Uterus (tissue), 3 donors: ENCODE measurements at regions not wholly inside any gene's neighbourhood (a gene's known extent, or its start where the extent isn't known, plus 50 kb on each side); places are given as distances from the start of the nearest gene placed in this dataset.

Experiments
- DNase-seq, 2 donors: peaks; one replicate each; pipeline ENCODE4 v3.0.0-alpha.2; 2019 to 2020
- H3K27ac ChIP-seq, 2 donors: fragments of 200-600 bp; sonication (generic); 1 replicate in 1 of 2; 2 replicates in 1 of 2; pipeline ENCODE4 v1.5.1; 2016 to 2018
- H3K27me3 ChIP-seq, 2 donors: fragments of 200-600 bp; sonication (generic); one replicate each; pipeline ENCODE4 v1.5.1; 2018 to 2019; ENCODE audit warnings: control low read depth in 1 of 2
- H3K36me3 ChIP-seq, 2 donors: fragments of 200-600 bp; sonication (generic); one replicate each; pipeline ENCODE4 v1.5.1; 2019; ENCODE audit warnings: control low read depth in 1 of 2
- H3K4me1 ChIP-seq, 2 donors: fragments of 200-600 bp; sonication (generic); one replicate each; pipeline ENCODE4 v1.5.1; 2018 to 2019; ENCODE audit warnings: control low read depth in 1 of 2
- H3K4me3 ChIP-seq, 2 donors: fragments of 200-600 bp; sonication (generic); 1 replicate in 1 of 2; 2 replicates in 1 of 2; pipeline ENCODE4 v1.5.1; 2018 to 2019; ENCODE audit warnings: mild to moderate bottlenecking in 1 of 2
- H3K9me3 ChIP-seq, 2 donors: fragments of 200-600 bp; sonication (generic); one replicate each; pipeline ENCODE4 v1.5.1; 2019; ENCODE audit warnings: control low read depth in 1 of 2
- POLR2A ChIP-seq, 2 donors: fragments of 450-650 bp; IDR thresholded peaks; one replicate each; pipeline ENCODE4 v1.6.1; 2016; ENCODE audit warnings: antibody characterized with exemption in 2 of 2, mild to moderate bottlenecking in 1 of 2, moderate library complexity in 1 of 2
- intact Hi-C: fragments of 100-400 bp; cut with DNase I; formaldehyde crosslinking; loops from one replicate; pipeline ENCODE4 v1.15.1; 2023; ENCODE audit warnings: low total_unique reads
- TF ChIP-seq, protein P1 (sequence below), 4 experiments: fragments of 200-600 bp in 2 of 4; fragments of 450-650 bp in 2 of 4; sonication (generic) in 2 of 4; IDR thresholded peaks; one replicate each; pipeline ENCODE4 v1.5.1; 2016 to 2019; ENCODE audit warnings: antibody characterized with exemption in 4 of 4, mild to moderate bottlenecking in 2 of 4, moderate library complexity in 1 of 4
- donor health status: DM: yes; HTN: yes; CAD: no.

DNA sequence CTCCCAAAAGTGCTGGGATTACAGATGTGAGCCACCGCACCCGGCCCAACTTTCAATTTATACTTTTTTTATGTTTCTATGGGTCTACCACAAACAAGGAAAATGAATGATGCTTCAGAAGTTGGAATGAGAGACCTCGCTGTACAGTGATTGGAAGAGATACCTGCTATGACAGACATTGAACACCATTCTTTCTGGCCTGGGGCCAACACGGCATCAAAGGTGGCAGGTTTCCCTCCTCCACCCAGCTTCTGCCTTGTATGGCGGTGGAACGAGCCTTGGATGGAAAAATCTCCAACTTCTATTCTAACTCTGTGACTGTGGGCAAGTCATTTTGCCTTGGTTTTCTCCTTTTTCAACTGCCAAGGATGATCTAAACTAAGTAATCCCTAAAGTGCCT lies 117.8 kb upstream of the FAM174B start:
- H3K9me3 ChIP-seq = no peaks in the 10 kb centered on the region
- no peak overlapping the region for H3K27ac ChIP-seq
- no peak overlapping the region for H3K4me3 ChIP-seq
- H3K4me1 ChIP-seq = no peaks in the 10 kb centered on the region
- DNase-seq = no peak
- intact Hi-C loops = no loop called here
- no peaks in the 10 kb centered on the region for H3K36me3 ChIP-seq
- TF ChIP-seq, protein P1, sequence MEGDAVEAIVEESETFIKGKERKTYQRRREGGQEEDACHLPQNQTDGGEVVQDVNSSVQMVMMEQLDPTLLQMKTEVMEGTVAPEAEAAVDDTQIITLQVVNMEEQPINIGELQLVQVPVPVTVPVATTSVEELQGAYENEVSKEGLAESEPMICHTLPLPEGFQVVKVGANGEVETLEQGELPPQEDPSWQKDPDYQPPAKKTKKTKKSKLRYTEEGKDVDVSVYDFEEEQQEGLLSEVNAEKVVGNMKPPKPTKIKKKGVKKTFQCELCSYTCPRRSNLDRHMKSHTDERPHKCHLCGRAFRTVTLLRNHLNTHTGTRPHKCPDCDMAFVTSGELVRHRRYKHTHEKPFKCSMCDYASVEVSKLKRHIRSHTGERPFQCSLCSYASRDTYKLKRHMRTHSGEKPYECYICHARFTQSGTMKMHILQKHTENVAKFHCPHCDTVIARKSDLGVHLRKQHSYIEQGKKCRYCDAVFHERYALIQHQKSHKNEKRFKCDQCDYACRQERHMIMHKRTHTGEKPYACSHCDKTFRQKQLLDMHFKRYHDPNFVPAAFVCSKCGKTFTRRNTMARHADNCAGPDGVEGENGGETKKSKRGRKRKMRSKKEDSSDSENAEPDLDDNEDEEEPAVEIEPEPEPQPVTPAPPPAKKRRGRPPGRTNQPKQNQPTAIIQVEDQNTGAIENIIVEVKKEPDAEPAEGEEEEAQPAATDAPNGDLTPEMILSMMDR (IDR thresholded peaks at IDR 0.05) = no peak
- TF ChIP-seq POLR2A (IDR thresholded peaks at IDR 0.05) = no peak
- H3K27me3 ChIP-seq = no peaks in the 10 kb centered on the region

DNA sequence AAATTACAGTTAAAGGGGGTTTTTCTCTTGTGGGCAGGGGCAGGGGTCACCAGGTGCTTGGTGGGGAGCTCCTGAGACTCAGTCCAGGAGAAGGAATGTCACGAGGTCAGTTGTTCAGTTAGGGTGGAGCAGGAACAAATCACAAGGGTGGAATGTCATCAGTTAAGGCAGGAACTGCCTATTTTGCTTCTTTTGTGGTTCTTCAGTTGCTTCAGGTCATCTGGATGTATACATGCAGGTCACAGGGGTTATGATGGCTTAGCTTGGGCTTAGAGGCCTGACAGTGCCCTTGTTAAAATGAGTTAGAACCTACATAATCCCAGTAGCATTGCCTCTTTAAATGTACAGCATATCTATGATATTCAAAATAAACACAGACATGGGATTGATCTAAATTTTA lies 120.2 kb upstream of the CHD2 start:
- Histone ChIP-seq H3K27me3 (no peaks in the 10 kb centered on the region), H3K27ac (no peak overlapping the region), H3K4me1 (no peaks in the 10 kb centered on the region), H3K9me3 (no peaks in the 10 kb centered on the region), H3K36me3 (no peaks in the 10 kb centered on the region), H3K4me3 (no peak overlapping the region)
- intact Hi-C loops = no loop called here
- TF ChIP-seq POLR2A (IDR thresholded peaks at IDR 0.05) = no peak
- TF ChIP-seq, protein P1 (IDR thresholded peaks at IDR 0.05) = no peak
- DNase-seq = no peak

DNA sequence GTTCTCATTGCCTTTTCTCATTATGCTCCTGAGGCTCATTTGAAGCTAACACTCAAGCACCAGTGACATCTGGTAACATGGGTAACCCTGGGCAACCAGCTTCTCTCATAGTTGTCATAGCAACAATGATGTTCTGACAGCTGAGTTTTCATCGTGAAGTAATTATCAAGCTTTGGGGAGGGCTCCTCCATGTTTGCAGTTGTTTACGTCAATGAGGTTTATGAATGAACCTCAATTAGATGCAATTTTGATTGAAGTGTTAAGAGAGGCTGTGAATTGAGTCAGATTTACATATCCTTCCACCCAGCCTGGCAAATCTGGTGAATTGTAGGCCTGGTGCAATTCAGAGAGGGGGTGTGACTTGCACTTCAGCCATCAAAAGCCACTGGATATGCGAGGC lies 119.3 kb upstream of the CHD2 start:
- no peak for DNase-seq
- intact Hi-C loops = no loop called here
- Histone ChIP-seq H3K27ac (no peak overlapping the region), H3K27me3 (no peaks in the 10 kb centered on the region), H3K4me3 (no peak overlapping the region), H3K36me3 (no peaks in the 10 kb centered on the region), H3K9me3 (no peaks in the 10 kb centered on the region), H3K4me1 (no peaks in the 10 kb centered on the region)
- TF ChIP-seq, protein P1 (IDR thresholded peaks at IDR 0.05) = no peak
- TF ChIP-seq POLR2A (IDR thresholded peaks at IDR 0.05) = no peak

DNA sequence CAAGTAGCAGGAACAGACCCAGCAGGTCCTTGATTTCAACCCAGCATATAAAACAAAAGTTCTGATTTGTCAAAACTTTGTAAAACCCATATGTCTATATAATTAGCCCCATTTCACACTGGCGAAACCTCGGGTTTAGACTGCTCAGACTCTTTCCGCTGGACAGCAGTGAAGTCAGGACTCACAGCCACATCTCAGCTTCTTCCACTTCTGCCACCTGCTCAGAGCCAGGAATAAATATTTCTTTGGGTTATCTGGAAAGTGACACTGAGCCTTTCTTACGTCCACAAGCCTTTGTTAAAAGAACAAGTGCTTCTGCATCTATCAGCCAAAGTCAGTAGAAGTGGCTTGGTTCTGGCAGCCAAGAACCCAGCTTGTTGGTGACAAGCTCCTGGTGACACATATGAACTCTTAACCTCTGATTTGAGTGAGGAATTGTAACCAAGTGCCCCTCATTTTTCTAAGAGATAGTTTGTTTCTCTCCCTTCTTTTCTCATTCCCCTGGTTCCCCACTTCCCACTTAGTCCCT lies 118.1 kb upstream of the CHD2 start:
- Histone ChIP-seq H3K36me3 (no peaks in the 10 kb centered on the region), H3K4me3 (no peak overlapping the region), H3K27me3 (no peaks in the 10 kb centered on the region), H3K27ac (no peak overlapping the region), H3K9me3 (no peaks in the 10 kb centered on the region), H3K4me1 (no peaks in the 10 kb centered on the region)
- no peak for TF ChIP-seq POLR2A (IDR thresholded peaks at IDR 0.05)
- TF ChIP-seq, protein P1 (IDR thresholded peaks at IDR 0.05) = no peak
- intact Hi-C loops = no loop called here
- DNase-seq = no peak

DNA sequence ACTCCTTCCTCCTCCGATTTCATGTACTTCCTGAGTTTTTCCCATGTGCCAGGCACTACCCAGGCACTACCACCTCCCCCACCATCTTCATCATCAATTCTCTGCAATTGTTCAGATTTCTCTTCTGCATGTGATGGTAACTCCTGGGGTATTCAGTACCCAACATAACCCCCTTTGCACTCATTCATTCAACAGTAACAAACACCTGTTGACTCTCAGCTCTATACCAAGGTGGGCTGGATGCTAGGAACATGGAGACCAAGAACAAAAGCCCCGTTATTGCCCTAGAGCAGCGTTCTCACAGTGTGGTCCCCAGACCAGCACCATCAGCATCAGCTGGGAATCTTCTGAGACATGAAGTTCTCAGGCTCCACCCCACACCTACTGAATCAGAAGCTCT lies 113.0 kb upstream of the CHD2 start:
- no peak overlapping the region for H3K4me3 ChIP-seq
- no peak overlapping the region for H3K27ac ChIP-seq
- TF ChIP-seq POLR2A (IDR thresholded peaks at IDR 0.05) = no peak
- TF ChIP-seq, protein P1 (IDR thresholded peaks at IDR 0.05) = no peak
- H3K9me3 ChIP-seq = no peaks in the 10 kb centered on the region
- H3K27me3 ChIP-seq = no peaks in the 10 kb centered on the region
- DNase-seq = no peak
- intact Hi-C loops = no loop called here
- H3K4me1 ChIP-seq = no peaks in the 10 kb centered on the region
- H3K36me3 ChIP-seq = no peaks in the 10 kb centered on the region
